K562 (cell line): ENCODE measurements at regions not wholly inside any gene's neighbourhood (a gene's known extent, or its start where the extent isn't known, plus 50 kb on each side); places are given as distances from the start of the nearest gene placed in this dataset.

Experiments
- CHD7 ChIP-seq: fragments of 200-600 bp; sonication (generic); IDR thresholded peaks from one replicate; pipeline ENCODE4 v1.6.1; 2012; ENCODE audit warnings: mild to moderate bottlenecking, low read depth, low read length, inconsistent platforms
- ESRRA ChIP-seq: fragments of 450-650 bp; IDR thresholded peaks from 2 replicates; pipeline ENCODE4 v1.6.1; 2014; ENCODE audit warnings: low read depth, mild to moderate bottlenecking, moderate library complexity, borderline replicate concordance
- GTF2F1 ChIP-seq: IDR thresholded peaks from 2 replicates; pipeline ENCODE4 v1.6.1; 2011; ENCODE audit warnings: low read depth, low read length, improper control_type of control experiment
- MCM5 ChIP-seq: fragments of 450-650 bp; IDR thresholded peaks from 2 replicates; pipeline ENCODE4 v1.6.1; 2016; ENCODE audit warnings: low read depth
- NCOA1 ChIP-seq: fragments of 450-650 bp; IDR thresholded peaks from 2 replicates; pipeline ENCODE4 v1.6.1; 2016; ENCODE audit warnings: low read depth
- PRMT5 ChIP-seq: sonication (generic); formaldehyde crosslinking; IDR thresholded peaks from 2 replicates; pipeline ENCODE4 v1.5.0; 2020; ENCODE audit warnings: missing genetic modification reagents
- RERE ChIP-seq: sonication (generic); formaldehyde crosslinking; IDR thresholded peaks from 2 replicates; pipeline ENCODE4 v1.8.0; 2023; ENCODE audit warnings: missing genetic modification reagents, mild to moderate bottlenecking, borderline replicate concordance
- SIRT6 ChIP-seq: IDR thresholded peaks from one replicate; pipeline ENCODE4 v1.6.1; 2012; ENCODE audit warnings: low read depth, mild to moderate bottlenecking, control low read depth, inconsistent platforms, low read length, moderate library complexity
- SMARCB1 ChIP-seq: IDR thresholded peaks from 2 replicates; pipeline ENCODE4 v1.6.1; 2011; ENCODE audit warnings: improper control_type of control experiment, low read depth; ENCODE audit not compliant: insufficient read length
- ZEB2 ChIP-seq: fragments of 450-650 bp; IDR thresholded peaks from 2 replicates; pipeline ENCODE4 v1.6.1; 2016
- ZNF174 ChIP-seq: fragments of 250-450 bp; sonication (Bioruptor Pico); IDR thresholded peaks from 2 replicates; pipeline ENCODE4 v1.4.0; 2020; ENCODE audit warnings: mild to moderate bottlenecking
- TF ChIP-seq, protein P1 (sequence below): IDR thresholded peaks from 2 replicates; pipeline ENCODE4 v1.6.1; 2011; ENCODE audit not compliant: insufficient read length; ENCODE audit errors: extremely low read depth

DNA sequence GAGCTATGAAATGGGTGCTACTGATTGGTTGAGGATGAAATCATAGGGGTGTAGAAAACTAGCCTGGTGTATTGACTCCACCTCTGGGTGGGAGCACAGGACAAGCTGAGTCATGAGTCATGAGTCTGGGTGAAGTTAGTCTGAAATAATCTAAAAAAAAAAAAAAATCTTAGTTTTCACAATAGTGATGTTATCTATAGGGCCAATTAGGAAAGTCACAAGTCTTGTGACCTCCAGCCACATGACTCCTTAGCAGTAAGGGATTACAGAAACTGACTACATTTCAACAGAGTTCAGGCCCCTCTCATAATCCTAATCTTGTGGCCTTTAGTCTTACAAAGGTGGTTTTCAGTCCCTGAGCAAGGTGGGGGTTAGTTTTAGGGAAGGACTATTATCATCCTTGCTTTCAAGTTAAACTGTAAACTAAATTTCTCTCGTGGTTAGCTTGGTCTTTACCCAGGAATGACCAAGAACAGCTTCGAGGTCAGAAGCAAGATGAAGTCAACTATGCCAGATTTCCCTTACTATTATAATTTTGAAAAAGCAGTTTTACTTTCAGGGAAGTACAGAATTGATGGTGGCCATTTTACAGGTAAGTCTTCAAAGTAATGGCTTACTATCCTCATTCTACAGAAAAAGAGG, 338.0 kb upstream of the GYPC start (continued):
- TF ChIP-seq GTF2F1: no peak
- TF ChIP-seq ZEB2: no peak
- TF ChIP-seq ESRRA: no peak
- no peak for TF ChIP-seq NCOA1
- no peak for TF ChIP-seq PRMT5 (CRISPR knock-in tag)
- TF ChIP-seq SMARCB1: no peak
- TF ChIP-seq CHD7: no peak
- TF ChIP-seq, protein P1, sequence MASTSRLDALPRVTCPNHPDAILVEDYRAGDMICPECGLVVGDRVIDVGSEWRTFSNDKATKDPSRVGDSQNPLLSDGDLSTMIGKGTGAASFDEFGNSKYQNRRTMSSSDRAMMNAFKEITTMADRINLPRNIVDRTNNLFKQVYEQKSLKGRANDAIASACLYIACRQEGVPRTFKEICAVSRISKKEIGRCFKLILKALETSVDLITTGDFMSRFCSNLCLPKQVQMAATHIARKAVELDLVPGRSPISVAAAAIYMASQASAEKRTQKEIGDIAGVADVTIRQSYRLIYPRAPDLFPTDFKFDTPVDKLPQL: no peak
- TF ChIP-seq MCM5: no peak
- TF ChIP-seq RERE (CRISPR knock-in tag): no peak
- no peak for TF ChIP-seq ZNF174
- TF ChIP-seq SIRT6: no peak
